ENCODE measurements at regions not wholly inside any gene's neighbourhood (a gene's known extent, or its start where the extent isn't known, plus 50 kb on each side); places are given as distances from the start of the nearest gene placed in this dataset.

- TF ChIP-seq CTCF (IDR thresholded peaks at IDR 0.05; ENCODE audit: low read length), result no peak
- no peak for TF ChIP-seq EZH2phosphoT487 (IDR thresholded peaks at IDR 0.05; ENCODE audit: low read length)
These were observed 126.4 kb upstream of the AHI1 start for GRCh38 chr6:135623979-135624378.
